ENCODE measurements at regions not wholly inside any gene's neighbourhood (a gene's known extent, or its start where the extent isn't known, plus 50 kb on each side); places are given as distances from the start of the nearest gene placed in this dataset.
"Not testable (repeated sequence)": the region's sequence is repeated elsewhere in the genome, so short reads cannot be mapped to it uniquely, and the experiment has no call there.

GRCh38 chr1:191368891-191369654, 789.2 kb upstream of the RGS18 start:
- DNase-seq: no peak

- DNase-seq: no peak
Measured at GRCh38 chr1:191371626-191372025, 786.6 kb upstream of the RGS18 start.

GRCh38 chr1:191388283-191388682, 770.0 kb upstream of the RGS18 start:
- no peak for DNase-seq

- DNase-seq: no peak
Measured at GRCh38 chr1:191396622-191397021, 761.6 kb upstream of the RGS18 start.

- no peak for DNase-seq
Measured at GRCh38 chr1:191398551-191398950, 759.7 kb upstream of the RGS18 start.

- DNase-seq: no peak
Measured at GRCh38 chr1:191405417-191405816, 752.8 kb upstream of the RGS18 start.

GRCh38 chr1:191414981-191415640, 743.2 kb upstream of the RGS18 start:
- DNase-seq: no peak

- DNase-seq: no peak
Measured at GRCh38 chr1:191419842-191420241, 738.4 kb upstream of the RGS18 start.

- DNase-seq: no peak
Measured at GRCh38 chr1:191427593-191427992, 730.7 kb upstream of the RGS18 start.

GRCh38 chr1:191432817-191433216, 725.4 kb upstream of the RGS18 start:
- no peak for DNase-seq

GRCh38 chr1:191438979-191439378, 719.3 kb upstream of the RGS18 start:
- no peak for DNase-seq

- not testable (repeated sequence) for DNase-seq
Measured at GRCh38 chr1:191448279-191448678, 710.0 kb upstream of the RGS18 start.

GRCh38 chr1:191452586-191452985, 705.7 kb upstream of the RGS18 start:
- no peak for DNase-seq

GRCh38 chr1:191453487-191453886, 704.8 kb upstream of the RGS18 start:
- DNase-seq: no peak

GRCh38 chr1:191457889-191458288, 700.4 kb upstream of the RGS18 start:
- DNase-seq: no peak

- DNase-seq: no peak
Measured at GRCh38 chr1:191460234-191460633, 698.0 kb upstream of the RGS18 start.

- no peak for DNase-seq
Measured at GRCh38 chr1:191483988-191484387, 674.3 kb upstream of the RGS18 start.

GRCh38 chr1:191490303-191490702, 668.0 kb upstream of the RGS18 start:
- no peak for DNase-seq

GRCh38 chr1:191495040-191495439, 663.2 kb upstream of the RGS18 start:
- no peak for DNase-seq

GRCh38 chr1:191498318-191498717, 659.9 kb upstream of the RGS18 start:
- DNase-seq: no peak

GRCh38 chr1:191498825-191499224, 659.4 kb upstream of the RGS18 start:
- no peak for DNase-seq

- no peak for DNase-seq
Measured at GRCh38 chr1:191504999-191505398, 653.3 kb upstream of the RGS18 start.

- DNase-seq: no peak
Measured at GRCh38 chr1:191508239-191508638, 650.0 kb upstream of the RGS18 start.

- not testable (repeated sequence) for DNase-seq
Measured at GRCh38 chr1:191511480-191511879, 646.8 kb upstream of the RGS18 start.

- no peak for DNase-seq
Measured at GRCh38 chr1:191517826-191518225, 640.4 kb upstream of the RGS18 start.
